ENCODE measurements at regions not wholly inside any gene's neighbourhood (a gene's known extent, or its start where the extent isn't known, plus 50 kb on each side); places are given as distances from the start of the nearest gene placed in this dataset.

- no peak for TF ChIP-seq CTCF (IDR thresholded peaks at IDR 0.05)
- no peak for DNase-seq
- Histone ChIP-seq H3K4me1 (no peaks in the 10 kb centered on the region), H3K36me3 (no peaks in the 10 kb centered on the region), H3K4me3 (no peak overlapping the region), H3K9me3 (no peaks in the 10 kb centered on the region), H3K27me3 (no peaks in the 10 kb centered on the region), H3K27ac (no peak overlapping the region)
- WGBS, 2 donors = 25 to 30% methylated on average over 9 of the region's 9 CpGs
- intact Hi-C loops (cut with DNase I) = no loop called here
- ATAC-seq = no peak
- no peak for FAIRE-seq
Observed at GRCh38 chr5:2158767-2159166, 276.0 kb upstream of the IRX4 start.

DNA sequence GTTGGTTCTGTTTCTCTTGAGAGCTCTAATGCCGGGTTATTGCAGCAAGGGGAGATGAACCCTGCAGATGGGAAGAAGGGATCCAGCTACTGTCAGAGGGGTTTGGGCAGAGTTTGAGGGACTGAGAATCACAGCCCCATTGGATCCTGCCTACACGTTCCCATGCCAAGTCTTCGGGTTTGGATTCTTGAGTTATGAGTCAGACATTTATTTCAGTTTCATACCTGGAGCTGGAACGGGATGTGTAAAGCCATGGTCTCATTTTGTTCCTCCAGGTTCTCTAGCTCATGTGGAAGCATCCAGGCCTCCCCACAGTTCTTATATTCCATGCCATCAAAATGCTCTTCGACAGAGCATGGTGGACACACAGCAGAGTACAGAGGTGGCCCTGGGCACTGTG, 275.4 kb upstream of the IRX4 start:
- no peak for TF ChIP-seq CTCF (IDR thresholded peaks at IDR 0.05)
- 53 to 62% methylated on average over 5 of the region's 5 CpGs for WGBS, 2 donors
- Histone ChIP-seq H3K9me3 (no peaks in the 10 kb centered on the region), H3K27ac (no peak overlapping the region), H3K4me3 (no peak overlapping the region), H3K36me3 (no peaks in the 10 kb centered on the region), H3K4me1 (no peaks in the 10 kb centered on the region), H3K27me3 (no peaks in the 10 kb centered on the region)
- DNase-seq (no peak), ATAC-seq (no peak), FAIRE-seq (no peak)
- intact Hi-C loops (cut with DNase I) = no loop called here

- Histone ChIP-seq H3K4me1 (no peaks in the 10 kb centered on the region), H3K27ac (no peak overlapping the region), H3K4me3 (no peak overlapping the region), H3K27me3 (no peaks in the 10 kb centered on the region), H3K36me3 (no peaks in the 10 kb centered on the region), H3K9me3 (no peaks in the 10 kb centered on the region)
- DNase-seq (no peak), FAIRE-seq (no peak), ATAC-seq (no peak)
- TF ChIP-seq CTCF (IDR thresholded peaks at IDR 0.05) = no peak
- 70 to 80% methylated on average over 9 of the region's 9 CpGs for WGBS, 2 donors
- intact Hi-C loops (cut with DNase I) = no loop called here
Observed at GRCh38 chr5:2157372-2157771, 274.6 kb upstream of the IRX4 start.

DNA sequence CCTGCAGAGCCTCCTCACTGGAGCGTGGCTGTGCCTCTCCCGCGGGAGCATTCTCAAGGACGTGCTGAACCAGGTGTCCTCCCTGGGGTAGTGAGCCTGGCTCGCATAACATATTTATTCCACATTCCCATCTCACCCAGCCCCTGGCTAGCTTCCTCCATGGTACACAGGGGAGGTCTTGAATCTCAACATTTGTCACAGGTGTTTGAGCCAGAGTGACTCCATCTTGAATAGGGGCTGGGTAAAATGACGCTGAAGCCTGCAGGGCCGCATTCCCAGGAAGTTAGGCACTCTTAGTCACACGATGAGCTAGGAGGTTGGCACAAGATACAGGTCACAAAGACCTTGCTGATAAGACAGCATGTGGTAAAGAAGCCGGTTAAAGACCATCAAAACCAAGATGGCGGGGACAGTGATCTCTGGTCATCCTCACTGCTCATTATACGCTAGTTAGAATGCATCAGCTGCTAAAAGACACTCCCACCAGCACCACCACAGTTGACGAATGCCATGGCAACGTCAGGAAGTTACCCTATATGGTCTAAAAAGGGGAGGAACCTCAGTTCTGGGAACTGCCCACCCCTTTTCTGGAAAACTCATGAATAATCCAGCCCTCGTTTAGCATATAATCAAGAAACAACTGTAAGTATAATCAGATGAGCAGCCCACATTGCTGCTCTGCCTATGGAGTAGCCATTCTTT, 273.8 kb upstream of the IRX4 start:
- intact Hi-C loops (cut with DNase I) = no loop called here
- TF ChIP-seq CTCF (IDR thresholded peaks at IDR 0.05) = no peak
- ATAC-seq (no peak), FAIRE-seq (no peak), DNase-seq (no peak)
- Histone ChIP-seq H3K36me3 (no peaks in the 10 kb centered on the region), H3K9me3 (no peaks in the 10 kb centered on the region), H3K27ac (no peak overlapping the region), H3K4me3 (no peak overlapping the region), H3K4me1 (no peaks in the 10 kb centered on the region), H3K27me3 (no peaks in the 10 kb centered on the region)
- WGBS, 2 donors = 70 to 79% methylated on average over 14 of the region's 14 CpGs

GRCh38 chr5:2155556-2155955, 272.8 kb upstream of the IRX4 start:
- no peak for ATAC-seq

More at GRCh38 chr5:2155556-2155955, 272.8 kb upstream of the IRX4 start:
- H3K4me1 ChIP-seq = no peaks in the 10 kb centered on the region
- no peaks in the 10 kb centered on the region for H3K9me3 ChIP-seq
- intact Hi-C loops (cut with DNase I) = no loop called here
- H3K27me3 ChIP-seq = no peaks in the 10 kb centered on the region
- 76 to 86% methylated on average over 18 of the region's 18 CpGs for WGBS, 2 donors
- FAIRE-seq = no peak
- no peak for DNase-seq
- TF ChIP-seq CTCF (IDR thresholded peaks at IDR 0.05) = no peak
- H3K4me3 ChIP-seq = no peak overlapping the region
- no peaks in the 10 kb centered on the region for H3K36me3 ChIP-seq
- H3K27ac ChIP-seq = no peak overlapping the region
